H1 (cell line): ENCODE measurements at regions not wholly inside any gene's neighbourhood (a gene's known extent, or its start where the extent isn't known, plus 50 kb on each side); places are given as distances from the start of the nearest gene placed in this dataset.

Experiments used
- TF ChIP-seq, protein P1 (sequence below), 3 experiments: IDR thresholded peaks; 1 replicate in 2 of 3; 2 replicates in 1 of 3; pipeline versions ENCODE4 v1.5.1 to v1.6.1; 2011; ENCODE audit warnings: low read length in 3 of 3, mild to moderate bottlenecking in 3 of 3, inconsistent platforms in 2 of 3, low read depth in 1 of 3, moderate library complexity in 1 of 3; ENCODE audit not compliant: insufficient read depth in 1 of 3; ENCODE audit errors: control extremely low read depth in 1 of 3

GRCh38 chr9:2425676-2426075 lies 195.9 kb upstream of the VLDLR start (continued):
- TF ChIP-seq, protein P1, sequence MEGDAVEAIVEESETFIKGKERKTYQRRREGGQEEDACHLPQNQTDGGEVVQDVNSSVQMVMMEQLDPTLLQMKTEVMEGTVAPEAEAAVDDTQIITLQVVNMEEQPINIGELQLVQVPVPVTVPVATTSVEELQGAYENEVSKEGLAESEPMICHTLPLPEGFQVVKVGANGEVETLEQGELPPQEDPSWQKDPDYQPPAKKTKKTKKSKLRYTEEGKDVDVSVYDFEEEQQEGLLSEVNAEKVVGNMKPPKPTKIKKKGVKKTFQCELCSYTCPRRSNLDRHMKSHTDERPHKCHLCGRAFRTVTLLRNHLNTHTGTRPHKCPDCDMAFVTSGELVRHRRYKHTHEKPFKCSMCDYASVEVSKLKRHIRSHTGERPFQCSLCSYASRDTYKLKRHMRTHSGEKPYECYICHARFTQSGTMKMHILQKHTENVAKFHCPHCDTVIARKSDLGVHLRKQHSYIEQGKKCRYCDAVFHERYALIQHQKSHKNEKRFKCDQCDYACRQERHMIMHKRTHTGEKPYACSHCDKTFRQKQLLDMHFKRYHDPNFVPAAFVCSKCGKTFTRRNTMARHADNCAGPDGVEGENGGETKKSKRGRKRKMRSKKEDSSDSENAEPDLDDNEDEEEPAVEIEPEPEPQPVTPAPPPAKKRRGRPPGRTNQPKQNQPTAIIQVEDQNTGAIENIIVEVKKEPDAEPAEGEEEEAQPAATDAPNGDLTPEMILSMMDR (IDR thresholded peaks at IDR 0.05; ENCODE audit: control extremely low read depth in 1 of 3, insufficient read depth in 1 of 3, low read depth in 1 of 3, low read length in 3 of 3), result no peak
